ENCODE measurements at regions not wholly inside any gene's neighbourhood (a gene's known extent, or its start where the extent isn't known, plus 50 kb on each side); places are given as distances from the start of the nearest gene placed in this dataset.

DNA sequence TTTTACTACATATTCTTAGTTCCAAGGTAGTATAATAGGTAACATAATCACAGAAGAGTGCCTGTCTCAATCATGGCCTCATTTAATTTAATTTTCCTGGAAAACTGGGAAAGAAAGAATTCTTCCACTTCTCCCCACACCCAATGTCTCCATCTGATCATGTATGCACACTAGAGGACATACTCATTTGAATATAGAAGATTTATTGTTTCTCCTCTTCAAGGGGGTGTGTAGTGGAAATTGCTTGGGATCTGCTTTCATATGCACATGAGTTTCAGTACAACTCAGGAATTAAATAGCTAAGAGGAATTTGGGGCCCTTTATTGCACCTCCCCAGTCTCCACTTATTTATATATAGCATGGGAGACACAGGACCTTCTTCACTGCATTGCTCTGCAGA lies 285.1 kb downstream of the SH3GL2 start:
- TF ChIP-seq CTCF (IDR thresholded peaks at IDR 0.05): no peak
- Mint-ChIP-seq H3K27me3 (ENCODE audit: low read depth) (peaks cover 2% of the 10 kb centered on the region), H3K9me3 (ENCODE audit: low read depth) (no peaks in the 10 kb centered on the region), H3K27ac (ENCODE audit: unreplicated experiment) (no peak overlapping the region), H3K36me3 (ENCODE audit: low read depth) (no peaks in the 10 kb centered on the region), H3K4me3 (ENCODE audit: unreplicated experiment) (no peak overlapping the region), H3K4me1 (ENCODE audit: low read depth) (no peaks in the 10 kb centered on the region)
- no peak for DNase-seq (ENCODE audit: low spot score)

DNA sequence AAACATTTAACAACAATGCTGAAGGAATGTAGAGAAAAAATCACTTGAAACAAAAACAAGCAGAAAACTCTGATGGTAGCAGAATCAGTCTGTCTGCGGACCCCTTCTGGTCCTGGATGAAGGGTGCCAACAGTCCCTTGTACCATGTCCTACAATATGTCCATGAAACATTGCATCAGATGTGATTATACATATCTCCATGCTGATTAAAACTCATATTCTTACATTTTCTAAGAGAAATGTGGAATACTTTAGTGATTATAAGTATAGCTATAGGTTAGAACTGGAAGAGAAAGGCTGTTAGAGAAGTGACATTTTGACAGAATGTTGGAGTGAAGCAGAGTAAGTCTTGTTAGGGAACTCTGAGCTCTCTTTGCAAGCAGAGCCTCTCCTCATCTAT lies 286.1 kb downstream of the SH3GL2 start:
- H3K4me3 Mint-ChIP-seq (ENCODE audit: unreplicated experiment): no peak overlapping the region
- no peak for DNase-seq (ENCODE audit: low spot score)

DNA sequence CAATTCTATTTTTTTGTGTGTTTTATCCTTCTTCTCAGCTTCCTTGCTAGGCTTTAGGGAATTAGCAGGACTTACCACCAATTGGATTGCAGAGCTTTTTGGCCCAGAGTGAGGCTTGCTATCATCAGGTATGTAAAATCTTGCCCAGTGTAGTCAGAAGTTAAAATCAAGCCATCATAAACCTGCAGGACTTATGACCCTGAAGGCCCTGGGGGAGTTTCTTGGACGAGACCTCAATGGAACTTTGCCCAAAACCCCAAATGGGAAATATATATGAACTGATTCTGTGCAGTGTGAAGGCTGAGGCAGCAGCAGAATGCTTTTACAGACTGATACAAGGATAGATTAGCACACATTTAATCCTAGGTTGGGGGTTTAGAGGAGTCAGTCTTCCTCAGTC lies 287.0 kb downstream of the SH3GL2 start:
- DNase-seq (ENCODE audit: low spot score): no peak
- H3K4me3 Mint-ChIP-seq (ENCODE audit: unreplicated experiment): no peak overlapping the region
- H3K36me3 Mint-ChIP-seq (ENCODE audit: low read depth): no peaks in the 10 kb centered on the region
- no peak overlapping the region for H3K27ac Mint-ChIP-seq (ENCODE audit: unreplicated experiment)
- no peaks in the 10 kb centered on the region for H3K4me1 Mint-ChIP-seq (ENCODE audit: low read depth)
- H3K27me3 Mint-ChIP-seq (ENCODE audit: low read depth): peaks cover 4% of the 10 kb centered on the region
- H3K9me3 Mint-ChIP-seq (ENCODE audit: low read depth): no peaks in the 10 kb centered on the region
- no peak for TF ChIP-seq CTCF (IDR thresholded peaks at IDR 0.05)

More for the DNA sequence above, 286.1 kb downstream of the SH3GL2 start:
- Mint-ChIP-seq H3K4me1 (ENCODE audit: low read depth) (no peaks in the 10 kb centered on the region), H3K27me3 (ENCODE audit: low read depth) (peaks cover 4% of the 10 kb centered on the region), H3K27ac (ENCODE audit: unreplicated experiment) (no peak overlapping the region), H3K9me3 (ENCODE audit: low read depth) (no peaks in the 10 kb centered on the region), H3K36me3 (ENCODE audit: low read depth) (no peaks in the 10 kb centered on the region)
- no peak for TF ChIP-seq CTCF (IDR thresholded peaks at IDR 0.05)

GRCh38 chr9:17870722-17871121 lies 291.9 kb downstream of the SH3GL2 start:
- peaks cover 2% of the 10 kb centered on the region for H3K36me3 Mint-ChIP-seq (ENCODE audit: low read depth)
- H3K4me3 Mint-ChIP-seq (ENCODE audit: unreplicated experiment): no peak overlapping the region
- H3K4me1 Mint-ChIP-seq (ENCODE audit: low read depth): peaks cover 9% of the 10 kb centered on the region
- H3K9me3 Mint-ChIP-seq (ENCODE audit: low read depth): peaks cover 6% of the 10 kb centered on the region
- TF ChIP-seq CTCF (IDR thresholded peaks at IDR 0.05): no peak
- H3K27me3 Mint-ChIP-seq (ENCODE audit: low read depth): peaks cover 4% of the 10 kb centered on the region
- no peak for DNase-seq (ENCODE audit: low spot score)
- H3K27ac Mint-ChIP-seq (ENCODE audit: unreplicated experiment): no peak overlapping the region

- peaks cover 2% of the 10 kb centered on the region for H3K36me3 Mint-ChIP-seq (ENCODE audit: low read depth)
- H3K4me3 Mint-ChIP-seq (ENCODE audit: unreplicated experiment): no peak overlapping the region
- TF ChIP-seq CTCF (IDR thresholded peaks at IDR 0.05): no peak
- peaks cover 6% of the 10 kb centered on the region for H3K9me3 Mint-ChIP-seq (ENCODE audit: low read depth)
- H3K4me1 Mint-ChIP-seq (ENCODE audit: low read depth): peaks cover 9% of the 10 kb centered on the region
- no peak overlapping the region for H3K27ac Mint-ChIP-seq (ENCODE audit: unreplicated experiment)
- DNase-seq (ENCODE audit: low spot score): no peak
- H3K27me3 Mint-ChIP-seq (ENCODE audit: low read depth): peaks cover 4% of the 10 kb centered on the region
Observed at GRCh38 chr9:17871213-17871890, 292.5 kb downstream of the SH3GL2 start.
